ENCODE measurements at regions not wholly inside any gene's neighbourhood (a gene's known extent, or its start where the extent isn't known, plus 50 kb on each side); places are given as distances from the start of the nearest gene placed in this dataset.

DNA sequence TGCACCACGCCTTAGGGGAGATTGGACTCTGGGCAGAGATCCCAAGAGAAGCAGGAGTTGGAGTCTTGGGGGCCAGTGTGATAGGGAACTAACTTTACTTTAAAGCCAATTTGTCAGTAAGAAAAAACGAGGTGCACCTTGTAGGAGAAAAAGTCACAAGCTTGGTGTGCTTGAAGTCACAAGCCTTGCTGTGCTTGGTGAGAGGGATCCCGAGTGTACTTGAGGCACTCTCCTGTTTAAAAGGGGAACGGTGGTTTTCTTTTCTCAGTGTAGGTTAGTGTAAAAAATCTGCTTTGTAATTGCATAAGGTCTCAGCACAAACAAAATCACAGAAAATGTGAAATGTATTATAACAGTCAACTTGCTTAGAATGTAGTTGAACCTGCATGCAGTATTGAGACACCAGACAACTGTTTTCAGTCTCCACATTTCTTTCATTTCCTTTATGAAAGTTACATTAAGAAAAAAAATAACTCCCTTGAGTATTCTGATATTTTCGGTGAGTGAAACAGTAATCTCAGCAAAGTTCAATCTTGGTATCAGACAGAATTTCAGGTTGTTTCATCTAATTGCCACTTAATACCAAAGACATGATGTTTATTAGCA is 111.1 kb upstream of the DUSP22 start:
- no peak for DNase-seq

- DNase-seq = no peak
These were observed 108.6 kb upstream of the DUSP22 start for GRCh38 chr6:183668-184067.

DNA sequence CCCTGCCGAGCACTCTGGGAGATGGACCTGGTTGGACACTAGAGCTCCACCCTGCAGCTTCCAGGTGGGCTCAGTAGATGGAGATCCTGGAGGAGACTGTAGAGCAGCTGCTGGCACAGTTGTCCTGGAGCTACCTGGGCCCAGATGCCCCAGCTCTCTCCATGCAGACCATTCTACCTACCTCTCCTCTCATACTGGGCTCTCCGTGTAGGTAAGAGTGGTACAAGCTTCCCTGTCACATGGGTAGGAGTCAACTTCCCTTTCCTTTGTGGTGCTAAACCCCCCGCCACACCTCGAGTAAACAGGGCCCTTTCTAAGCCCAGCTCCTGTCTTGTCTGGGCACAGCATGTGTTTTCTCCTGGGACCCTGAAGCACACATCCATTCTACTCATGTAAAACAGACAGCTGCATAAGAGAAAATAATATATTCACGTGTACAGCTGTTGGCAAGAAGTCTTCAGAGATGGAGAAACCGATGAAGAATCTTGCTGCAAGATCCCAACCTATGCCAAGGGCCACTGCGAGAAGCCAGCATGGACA is 108.1 kb upstream of the DUSP22 start:
- no peak for DNase-seq

DNA sequence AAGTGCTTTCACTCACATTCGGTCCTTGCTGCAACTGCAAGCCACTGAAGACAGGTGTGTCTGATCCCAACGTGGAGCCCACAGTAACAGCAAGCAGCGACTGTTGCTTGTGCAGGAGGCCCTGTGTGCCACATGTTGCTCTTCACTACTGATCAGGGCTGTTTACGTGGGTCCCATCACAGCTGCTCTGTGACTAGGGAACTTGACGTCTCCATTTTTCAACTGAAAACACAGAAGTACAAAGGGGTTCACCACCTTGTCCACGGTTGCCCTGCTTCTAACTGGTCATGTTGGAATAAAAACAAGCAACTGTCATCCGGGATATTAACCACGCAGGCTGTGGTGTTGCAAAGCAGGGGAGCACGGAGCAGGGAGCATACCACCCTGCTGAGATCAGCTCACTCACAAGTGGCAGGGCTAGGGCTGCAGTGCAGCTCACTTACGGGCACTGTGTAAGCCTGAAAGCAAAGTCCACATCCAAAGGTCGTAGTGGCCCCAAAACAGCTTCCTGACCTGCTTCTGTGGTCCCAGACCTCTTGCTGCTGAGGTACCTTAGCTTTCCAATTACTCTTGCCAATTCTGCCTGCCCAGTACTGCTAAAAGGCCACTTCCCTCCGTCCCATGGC is 105.8 kb upstream of the DUSP22 start:
- DNase-seq = no peak

GRCh38 chr6:187210-187861 is 105.0 kb upstream of the DUSP22 start:
- no peak for DNase-seq

- DNase-seq = peak; percentile 84
These were observed 103.2 kb upstream of the DUSP22 start for GRCh38 chr6:188821-189655.

DNA sequence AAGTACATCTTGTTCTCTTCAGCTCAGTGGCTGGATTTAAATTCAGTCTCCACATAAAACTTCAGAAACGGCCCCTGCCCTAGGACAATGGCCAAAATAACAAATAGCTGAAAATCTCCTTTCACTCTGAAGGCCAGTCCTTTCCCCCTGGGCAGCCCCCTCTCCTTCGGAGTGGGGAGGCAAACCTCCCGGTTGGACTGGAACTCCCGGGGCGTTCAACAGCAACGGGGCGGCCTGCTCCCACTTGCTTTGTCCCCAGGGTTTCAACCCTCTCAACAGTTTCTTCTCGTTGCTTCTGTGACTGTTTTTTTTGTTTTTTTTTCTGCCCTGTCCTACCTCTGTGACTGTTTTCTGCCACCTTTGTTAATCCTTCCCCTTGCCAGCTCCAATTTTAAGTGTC is 102.6 kb upstream of the DUSP22 start:
- no peak for DNase-seq

DNA sequence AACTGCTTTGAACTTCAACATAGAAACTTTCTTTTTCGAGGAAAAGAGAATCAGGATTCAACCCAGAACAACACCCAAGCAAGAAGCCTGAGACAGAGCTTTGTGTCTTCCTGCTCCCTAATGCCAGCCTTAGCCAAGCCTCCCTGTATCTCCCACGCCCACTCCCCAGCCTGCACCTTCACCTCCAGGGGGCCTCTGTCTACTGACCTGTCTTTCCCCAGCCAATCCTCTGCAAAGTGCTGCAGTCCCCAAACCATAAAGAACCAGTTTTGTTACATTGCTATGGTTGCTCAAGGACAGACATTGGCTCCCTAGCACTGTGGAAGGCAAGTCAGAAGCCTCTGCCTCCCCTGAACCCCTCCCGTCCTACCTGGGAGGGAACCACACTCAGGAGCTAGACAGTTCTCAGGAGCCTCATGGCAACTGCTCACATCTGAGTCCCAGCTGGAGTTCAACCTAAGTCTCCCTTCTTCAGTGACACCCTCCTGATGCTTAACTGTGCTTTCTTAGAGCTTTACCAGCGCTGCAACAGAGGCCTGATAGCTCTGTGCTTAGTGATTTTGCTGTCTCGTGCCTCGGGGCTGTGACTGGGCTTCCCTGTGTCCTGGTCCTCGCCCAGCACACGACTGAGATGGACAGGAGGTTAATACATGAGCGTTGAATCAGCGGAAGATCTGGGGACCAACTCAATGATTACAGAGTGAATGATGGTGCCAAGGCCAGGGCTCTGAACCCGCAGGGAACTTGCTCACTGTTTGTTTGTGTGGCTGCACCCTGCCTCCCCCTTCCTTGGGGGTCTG is 101.5 kb upstream of the DUSP22 start:
- no peak for DNase-seq

- DNase-seq = no peak
These were observed 100.6 kb upstream of the DUSP22 start for GRCh38 chr6:191487-192312.

GRCh38 chr6:192313-192664 is 100.0 kb upstream of the DUSP22 start:
- no peak for DNase-seq

- no peak for DNase-seq
These were observed 99.1 kb upstream of the DUSP22 start for GRCh38 chr6:193180-193579.

- DNase-seq = peak; percentile 54
These were observed 98.4 kb upstream of the DUSP22 start for GRCh38 chr6:193773-194310.

GRCh38 chr6:195861-196360 is 96.4 kb upstream of the DUSP22 start:
- peak; percentile 39 for DNase-seq

DNA sequence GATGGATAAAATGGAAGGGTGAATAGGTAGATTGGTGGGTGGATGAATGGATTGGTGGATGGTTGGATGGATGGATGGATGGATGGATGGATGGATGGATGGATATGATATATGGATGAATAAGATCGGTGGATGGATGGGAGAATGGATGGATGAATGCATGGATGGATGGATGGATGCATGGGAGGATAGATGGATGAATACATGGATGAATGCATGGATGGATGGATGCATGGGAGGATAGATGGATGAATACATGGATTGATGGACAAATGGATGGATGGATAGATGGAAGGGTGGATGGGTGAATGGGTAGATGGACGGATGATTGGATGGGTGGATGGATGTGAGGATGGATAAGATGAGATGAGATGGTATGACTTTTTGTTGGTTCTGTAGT is 95.7 kb upstream of the DUSP22 start:
- DNase-seq = no peak

- DNase-seq = no peak
These were observed 88.6 kb upstream of the DUSP22 start for GRCh38 chr6:203661-204060.

GRCh38 chr6:206264-206663 is 86.0 kb upstream of the DUSP22 start:
- no peak for DNase-seq

DNA sequence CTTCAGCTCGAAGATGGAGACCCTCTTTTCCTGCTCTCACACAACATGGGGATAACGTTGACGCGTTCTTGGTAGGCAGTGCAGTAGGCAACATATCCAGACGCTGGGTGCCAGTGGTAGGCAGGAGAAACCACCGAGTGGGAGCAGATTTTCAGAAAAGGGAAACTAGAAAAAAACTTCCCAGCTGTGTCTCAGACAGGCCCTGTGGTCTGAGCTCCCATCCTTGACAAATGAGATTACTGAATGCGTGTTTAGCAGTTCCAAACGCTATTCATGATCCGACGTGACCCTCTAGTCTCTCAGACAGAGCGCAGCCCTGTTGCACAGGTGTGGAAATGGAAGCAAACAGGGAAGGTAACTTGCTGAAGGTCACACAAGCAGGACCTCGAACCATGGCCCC is 83.9 kb upstream of the DUSP22 start:
- no peak for DNase-seq

DNA sequence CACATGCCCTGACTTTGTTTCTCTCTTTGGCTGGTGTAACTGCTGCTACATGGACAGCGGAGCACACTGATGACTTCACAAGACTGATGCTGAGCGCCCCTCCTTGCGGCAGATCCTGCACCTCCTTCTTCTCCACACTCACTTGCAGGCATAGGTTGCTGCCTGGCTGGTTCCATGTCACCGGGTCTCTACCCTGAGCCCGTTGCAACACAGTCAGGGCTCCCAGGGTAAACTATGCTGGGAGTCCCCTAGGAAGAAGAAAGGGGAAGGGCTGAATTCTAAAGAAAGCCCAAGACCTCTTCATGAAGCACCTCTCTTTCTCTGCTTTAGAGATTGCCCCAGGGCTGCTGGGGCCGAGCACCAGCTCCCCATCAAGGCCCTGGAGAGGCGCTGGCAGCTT is 83.3 kb upstream of the DUSP22 start:
- DNase-seq = no peak

DNA sequence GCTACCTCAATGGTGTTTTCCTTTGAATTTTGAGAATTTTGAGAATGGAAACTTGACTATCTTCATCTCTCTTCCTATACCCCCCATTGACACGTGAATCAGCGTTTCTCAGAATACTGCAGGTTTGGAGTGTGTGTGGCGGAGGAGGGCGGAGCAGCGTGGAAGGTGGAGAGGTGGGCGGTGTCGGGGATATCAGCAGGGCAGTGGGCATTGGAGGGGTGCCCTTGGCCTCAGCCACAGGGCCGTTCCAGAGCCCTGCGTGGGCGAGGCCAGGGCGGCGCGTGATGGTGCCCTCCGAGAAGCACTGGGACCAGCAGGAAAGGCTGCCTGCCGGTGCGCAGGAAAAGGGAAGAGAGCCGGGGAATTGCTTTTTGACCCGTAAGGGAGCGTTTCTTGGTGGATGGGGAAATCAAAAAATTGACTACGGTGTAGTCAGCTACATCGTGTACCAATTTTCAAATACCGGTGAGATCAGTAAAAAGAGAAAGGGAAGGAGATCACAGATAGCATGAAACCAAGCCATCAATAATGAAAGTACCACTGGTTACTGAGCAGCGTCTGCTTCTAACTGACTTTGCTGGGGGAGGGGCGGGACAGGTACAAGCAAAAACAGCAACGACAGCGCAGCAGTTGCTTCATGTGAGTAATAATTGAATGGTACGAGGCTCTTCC is 82.7 kb upstream of the DUSP22 start:
- DNase-seq = peak; percentile 53

DNA sequence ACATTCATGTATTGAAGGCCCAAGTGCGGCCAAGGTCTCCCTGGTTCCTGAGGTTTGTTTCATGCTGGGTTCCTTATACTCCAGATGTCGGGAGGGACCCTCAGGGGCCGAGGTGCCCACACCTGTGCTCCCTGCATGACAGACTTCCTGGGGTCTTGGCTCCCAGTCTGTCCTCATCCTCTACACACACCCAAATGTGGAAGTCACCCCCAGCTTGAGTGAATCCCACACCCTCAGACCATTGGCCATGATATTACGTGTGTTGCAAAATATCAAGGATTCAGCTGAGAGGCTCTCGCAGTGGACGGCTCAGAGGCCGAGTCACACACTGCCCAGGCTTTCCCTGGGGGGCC is 82.2 kb upstream of the DUSP22 start:
- no peak for DNase-seq

Data from CD4-positive, alpha-beta T cell treated with Interleukin-21 for 1 hour (primary cell).